Right forelimb (tissue), 1 donor: ENCODE measurements at regions not wholly inside any gene's neighbourhood (a gene's known extent, or its start where the extent isn't known, plus 50 kb on each side); places are given as distances from the start of the nearest gene placed in this dataset.

Experiments used
- DNase-seq: peaks from one replicate; pipeline ENCODE4 v3.0.0-alpha.2; 2018

DNA sequence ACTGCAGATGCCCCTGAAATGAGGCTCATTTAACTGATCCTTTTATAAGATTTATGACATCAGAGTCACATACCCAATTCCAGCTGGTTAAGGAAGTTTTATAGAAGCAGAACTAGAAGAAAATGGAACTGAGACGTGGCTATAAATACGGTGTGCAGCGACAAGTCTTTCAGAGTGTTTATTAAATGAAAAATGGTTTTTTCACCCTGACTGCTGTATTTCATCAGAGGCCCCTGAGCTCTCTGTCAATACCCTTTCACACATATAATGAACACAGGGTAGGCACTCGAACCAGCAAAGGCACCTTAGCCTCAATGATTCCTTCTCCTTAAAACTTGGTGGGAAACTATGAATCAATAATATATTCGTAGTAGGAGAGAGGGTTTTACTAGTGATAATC, 380.8 kb upstream of the ANXA10 start:
- DNase-seq, result no peak

GRCh38 chr4:167713756-167714155, 378.6 kb upstream of the ANXA10 start:
- no peak for DNase-seq

- no peak for DNase-seq
Observed at GRCh38 chr4:167715176-167715575, 377.2 kb upstream of the ANXA10 start.

DNA sequence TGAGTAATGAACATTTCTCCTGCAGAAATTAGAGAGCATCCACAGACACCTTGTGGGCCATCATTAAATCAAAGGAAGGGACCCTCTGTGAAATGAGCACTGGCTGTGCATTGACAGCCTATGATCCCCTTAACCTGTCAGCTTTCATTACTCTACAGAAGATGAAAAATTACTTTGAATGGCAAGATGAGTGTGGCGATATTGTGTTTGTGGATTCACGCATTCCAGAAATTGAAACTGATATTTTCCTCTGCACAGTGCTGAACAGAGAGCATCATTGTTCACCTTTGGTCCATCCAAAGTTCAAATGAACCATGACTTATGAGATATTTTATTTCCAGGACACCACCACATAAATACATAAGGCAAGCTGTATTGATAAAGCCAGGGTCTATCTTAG, 374.8 kb upstream of the ANXA10 start:
- DNase-seq, result no peak

GRCh38 chr4:167721617-167722486, 370.5 kb upstream of the ANXA10 start:
- no peak for DNase-seq

- DNase-seq, result no peak
Observed at GRCh38 chr4:167722487-167722808, 369.9 kb upstream of the ANXA10 start.

DNA sequence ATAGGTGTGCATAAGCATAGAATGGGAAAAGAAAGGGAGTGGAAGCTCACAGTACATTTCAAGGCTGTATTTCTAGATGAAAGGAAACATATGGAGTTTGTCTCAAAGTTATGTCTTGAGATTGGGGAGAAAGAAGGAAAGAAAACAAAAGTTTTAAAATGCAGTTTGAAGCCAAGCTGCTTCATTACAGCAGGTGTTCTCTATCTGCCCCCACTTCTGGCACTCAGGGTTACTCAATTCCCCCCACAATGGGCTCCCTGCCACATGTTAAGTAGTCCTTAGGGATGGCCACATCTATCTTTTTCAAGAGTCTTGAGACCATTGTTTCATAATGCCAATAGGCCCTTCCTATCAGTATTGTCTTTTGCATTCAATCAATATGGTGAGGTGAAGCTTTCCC, 367.4 kb upstream of the ANXA10 start:
- no peak for DNase-seq

- DNase-seq, result no peak
Observed at GRCh38 chr4:167730769-167731168, 361.6 kb upstream of the ANXA10 start.

DNA sequence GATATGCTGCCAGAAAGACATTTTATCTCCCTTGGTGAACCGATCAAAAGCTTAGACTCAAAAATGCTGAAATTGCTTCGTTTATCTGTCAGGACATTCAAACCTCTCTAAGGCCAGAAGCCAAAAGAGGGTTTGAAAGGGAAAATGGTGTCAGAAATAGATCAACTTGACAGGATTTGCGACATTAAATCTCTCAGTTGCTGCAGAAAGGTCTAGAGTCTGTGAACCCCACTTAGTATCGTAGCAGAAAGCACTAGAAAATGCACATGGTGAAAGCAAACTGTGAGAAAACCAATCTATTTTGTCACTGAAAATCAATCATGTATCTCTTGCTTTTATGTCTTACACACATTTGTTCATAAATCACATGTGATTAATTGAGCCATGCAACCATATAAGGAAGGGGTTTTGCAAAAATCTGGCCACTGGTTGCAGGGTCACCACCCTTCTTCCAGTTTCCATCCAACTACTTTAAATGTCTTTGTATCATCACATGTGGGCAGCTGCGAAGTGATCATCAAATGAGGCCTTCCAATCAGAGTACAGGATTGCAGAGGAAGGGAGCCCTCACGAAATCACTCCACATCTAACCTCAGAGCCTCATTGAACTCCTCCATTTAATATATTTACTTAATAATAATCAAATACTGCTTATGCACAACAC, 347.2 kb upstream of the ANXA10 start:
- no peak for DNase-seq

DNA sequence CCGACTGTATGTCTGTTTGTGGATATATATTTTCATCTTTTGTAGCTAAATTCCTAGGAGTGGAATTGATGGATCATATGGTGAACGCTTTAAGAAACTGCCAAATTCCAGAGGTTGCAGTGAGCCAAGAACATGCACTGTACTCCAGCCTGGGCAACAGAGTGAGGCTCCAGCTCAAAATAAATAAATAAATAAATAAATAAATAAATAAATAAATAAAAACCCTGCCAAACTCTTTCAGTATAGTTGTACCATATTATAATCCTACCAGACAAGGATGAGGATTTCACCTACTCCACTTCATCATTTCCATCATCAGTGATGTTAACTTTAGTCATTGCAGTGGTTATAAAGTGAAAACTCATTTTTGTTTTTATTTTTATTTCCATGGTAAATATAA, 325.1 kb upstream of the ANXA10 start:
- DNase-seq, result no peak

GRCh38 chr4:167774646-167775045, 317.7 kb upstream of the ANXA10 start:
- no peak for DNase-seq

DNA sequence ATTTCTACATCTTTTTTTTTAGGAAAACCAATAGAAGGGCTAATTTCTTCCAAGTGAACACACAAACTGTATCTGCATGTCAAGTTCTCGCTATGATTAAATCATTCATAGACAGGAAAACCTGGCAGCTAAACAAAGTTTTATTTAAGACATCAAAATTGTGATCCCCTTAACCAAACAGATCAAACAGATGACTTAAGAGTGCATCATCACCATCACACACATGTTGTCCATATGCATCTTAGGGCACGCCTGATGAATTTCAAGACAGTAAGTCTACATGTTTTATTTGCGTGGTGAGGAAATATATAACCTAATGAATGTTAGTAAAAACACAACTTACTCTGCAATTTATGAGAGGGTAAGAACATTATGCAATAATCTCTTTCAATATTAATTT, 317.0 kb upstream of the ANXA10 start:
- no peak for DNase-seq

DNA sequence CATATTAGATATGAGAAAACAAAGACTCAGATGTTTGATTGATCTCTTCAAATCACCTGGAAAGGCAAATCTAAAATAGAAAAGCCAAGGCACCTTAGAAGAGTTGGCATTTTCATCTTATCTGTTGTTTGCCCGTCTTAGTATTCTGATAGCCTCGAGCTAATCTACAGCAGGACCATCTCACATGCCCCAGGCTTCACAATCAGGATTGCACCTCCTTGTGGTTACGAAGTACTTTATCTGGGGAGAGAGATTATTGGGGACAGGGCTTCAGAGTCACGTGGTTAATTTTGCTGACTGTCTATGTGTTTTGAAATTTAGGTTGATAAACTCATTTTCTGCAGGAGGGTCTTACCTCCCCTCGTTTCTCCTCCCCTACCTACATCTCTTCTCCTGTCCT, 313.1 kb upstream of the ANXA10 start:
- no peak for DNase-seq

DNA sequence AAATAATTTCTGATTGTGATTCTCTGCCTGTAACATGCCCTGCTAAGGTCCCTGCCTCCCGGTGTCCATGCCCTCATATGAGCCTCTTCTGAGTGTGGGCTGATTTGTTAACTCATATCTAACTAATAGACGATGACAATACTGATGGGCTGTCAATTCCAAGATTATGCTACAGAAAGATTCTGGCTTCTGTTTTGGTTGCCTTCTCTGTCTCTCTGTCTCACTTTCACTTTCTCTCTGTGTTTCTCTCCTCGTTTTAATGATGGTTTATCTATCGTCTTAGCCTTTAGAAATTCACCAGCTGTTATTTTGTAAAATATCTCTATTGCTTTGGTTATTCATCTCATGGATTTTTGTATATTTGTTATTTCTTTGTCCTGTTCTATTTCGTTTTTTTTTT, 312.5 kb upstream of the ANXA10 start:
- no peak for DNase-seq

GRCh38 chr4:167784826-167785225, 307.5 kb upstream of the ANXA10 start:
- DNase-seq, result no peak

DNA sequence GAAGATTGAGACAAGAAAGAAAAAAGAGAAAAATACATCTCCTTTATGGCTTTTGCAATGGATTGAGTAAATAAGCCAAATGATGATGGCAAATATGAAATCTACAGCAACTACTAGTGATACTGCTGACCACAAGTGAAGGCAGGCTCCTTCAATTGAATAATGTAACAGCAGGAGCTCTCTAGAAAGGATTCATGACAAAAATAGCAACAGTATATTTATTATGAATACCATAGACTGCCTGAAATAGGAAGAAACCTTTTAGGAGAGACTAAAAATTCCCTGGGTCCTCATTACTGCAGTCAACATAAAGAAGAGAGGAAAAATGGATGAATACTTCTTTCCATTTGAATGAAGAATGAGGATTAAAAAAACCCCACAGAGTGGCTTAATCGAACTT, 306.8 kb upstream of the ANXA10 start:
- no peak for DNase-seq

DNA sequence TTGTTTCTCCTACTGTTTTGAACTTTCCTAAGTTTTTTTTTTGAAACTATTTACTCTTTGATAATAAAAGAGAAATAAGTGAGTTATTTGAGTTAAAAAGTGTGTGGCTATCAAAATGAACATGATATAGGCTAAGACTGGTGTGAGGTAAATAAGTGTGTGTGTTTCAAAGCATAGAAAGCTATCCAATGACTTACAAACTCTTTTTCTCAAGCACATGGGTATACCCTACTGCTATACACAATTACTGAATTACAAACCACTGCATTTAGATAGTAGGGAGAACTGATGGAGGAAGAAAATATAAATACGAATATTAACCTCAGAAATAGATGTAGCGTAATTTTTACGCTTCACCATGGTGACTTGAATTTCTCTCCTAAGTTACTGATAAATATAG, 305.8 kb upstream of the ANXA10 start:
- no peak for DNase-seq

DNA sequence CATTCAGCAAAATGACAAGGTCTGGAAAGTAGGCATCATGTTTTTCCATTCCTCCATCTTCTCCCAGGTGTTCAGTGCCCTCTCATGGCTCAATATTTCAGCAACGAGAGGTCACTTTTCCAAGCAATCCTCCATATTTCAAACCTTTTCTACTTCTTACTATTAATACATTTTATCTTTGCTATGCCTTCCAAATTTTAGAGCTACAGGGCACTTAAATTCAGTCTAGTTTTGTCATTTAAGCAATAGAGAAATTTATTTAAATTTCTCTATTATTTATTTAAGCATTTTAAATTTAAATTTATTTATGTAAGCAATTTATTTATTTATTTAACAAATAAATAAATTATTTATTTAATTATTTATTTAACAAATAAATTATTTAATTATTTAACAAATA, 305.1 kb upstream of the ANXA10 start:
- no peak for DNase-seq

DNA sequence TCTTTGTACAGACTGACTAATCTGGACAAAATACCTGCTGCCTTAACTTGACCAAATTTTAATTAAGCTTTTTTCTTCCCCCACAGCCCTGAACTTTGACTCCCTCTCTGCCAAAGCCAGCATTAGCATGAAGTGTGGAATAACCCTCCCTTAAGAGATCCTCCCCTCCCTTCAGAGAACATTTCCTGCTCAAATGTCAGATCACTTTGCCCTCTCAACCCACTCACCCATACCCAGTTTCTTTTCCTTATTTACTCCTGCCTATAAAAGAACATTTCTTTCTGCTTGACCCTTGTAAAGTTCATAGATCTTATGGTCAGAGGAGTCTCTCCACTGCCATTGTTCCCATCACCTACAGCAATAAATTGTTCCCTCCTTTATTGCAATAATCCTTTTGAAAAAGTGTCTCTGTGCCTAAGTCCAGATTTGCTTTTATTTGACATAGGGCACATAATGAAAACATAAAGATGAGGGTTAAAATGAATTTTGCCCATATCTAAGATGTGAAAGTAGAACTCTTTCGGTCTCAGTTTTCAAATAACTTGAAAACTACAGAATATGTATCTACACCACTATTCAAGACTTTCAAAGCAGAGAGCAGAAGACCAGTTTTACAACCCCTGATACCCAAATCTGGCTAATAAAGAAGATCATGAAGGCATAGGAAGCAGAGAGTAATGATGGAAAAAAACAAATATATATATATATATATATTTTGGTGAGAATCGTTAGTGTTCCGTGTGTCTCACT, 289.7 kb upstream of the ANXA10 start:
- no peak for DNase-seq

DNA sequence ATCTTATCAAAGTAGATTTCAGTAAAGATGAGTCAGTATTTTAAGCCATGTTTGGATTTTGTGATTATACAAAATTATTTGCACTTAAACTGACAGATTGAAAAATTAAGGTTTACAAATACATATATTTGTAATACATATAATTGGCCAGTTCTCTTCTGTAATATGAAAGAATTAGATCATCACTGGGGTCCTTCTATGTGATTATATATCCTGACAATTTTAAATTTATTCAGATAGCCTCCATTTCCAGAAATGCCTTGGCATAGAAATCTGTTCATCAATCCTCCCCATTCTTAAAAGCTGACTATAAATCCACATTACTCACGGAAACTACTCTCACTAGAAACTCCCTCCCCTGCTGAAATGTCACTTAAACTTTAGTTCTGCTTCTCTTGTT, 280.4 kb upstream of the ANXA10 start:
- no peak for DNase-seq

GRCh38 chr4:167826281-167826680, 266.1 kb upstream of the ANXA10 start:
- DNase-seq, result no peak

DNA sequence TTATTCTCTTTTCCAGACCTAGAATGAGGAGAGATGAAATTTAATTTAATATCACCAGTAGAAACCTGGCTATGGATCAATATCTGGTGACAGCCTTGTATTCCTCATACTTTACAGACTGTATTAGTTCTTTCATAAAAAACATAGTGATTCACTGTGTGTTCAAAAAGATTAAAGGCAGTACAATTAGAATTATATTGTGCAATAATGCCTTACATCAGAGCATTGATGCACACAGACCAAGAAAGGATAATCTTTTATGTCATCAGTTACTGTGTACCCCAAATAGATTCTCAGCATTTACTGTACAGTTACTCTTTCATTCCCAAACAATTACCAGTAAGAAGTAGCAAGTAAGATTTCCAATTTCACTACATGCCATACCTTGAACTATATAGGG, 260.5 kb upstream of the ANXA10 start:
- no peak for DNase-seq

DNA sequence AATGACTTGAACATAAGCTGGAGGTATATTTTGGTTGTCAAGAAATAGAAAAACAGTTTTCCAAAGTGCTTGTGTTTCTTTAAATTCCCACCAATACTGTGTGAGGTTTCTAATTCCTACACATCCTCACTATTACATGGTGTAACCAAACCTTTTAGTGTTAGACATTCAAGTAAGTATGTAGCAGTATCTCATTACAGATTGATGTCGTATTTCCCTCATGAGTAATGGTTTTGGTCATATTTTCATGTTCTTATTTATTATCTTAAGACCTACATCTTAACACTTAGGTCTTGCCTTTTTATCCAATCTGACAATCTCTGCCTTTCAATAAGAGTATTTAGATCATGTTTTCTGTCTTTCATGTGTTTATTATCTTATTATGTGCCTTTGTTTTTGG, 253.7 kb upstream of the ANXA10 start:
- DNase-seq, result no peak

DNA sequence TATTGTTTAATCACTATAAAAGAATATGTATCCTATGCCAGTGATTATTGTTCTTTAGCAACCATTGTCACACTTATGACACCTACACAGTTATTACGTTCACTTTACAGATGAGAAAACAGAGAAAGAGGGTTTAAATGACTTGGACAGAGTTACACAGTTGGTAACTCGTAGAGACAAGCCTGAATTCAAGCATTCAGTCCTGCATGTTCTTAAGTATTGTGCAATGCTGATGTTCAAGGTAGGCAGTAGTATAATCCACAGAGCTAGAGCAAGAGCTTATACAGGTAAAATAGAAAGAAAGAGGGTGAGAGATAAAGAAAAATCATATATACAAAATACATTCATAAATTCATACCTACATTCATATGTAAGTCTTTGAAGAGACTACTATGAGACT, 249.8 kb upstream of the ANXA10 start:
- DNase-seq, result no peak
